CD4-positive, CD25-positive, alpha-beta regulatory T cell (primary cell): ENCODE measurements at regions not wholly inside any gene's neighbourhood (a gene's known extent, or its start where the extent isn't known, plus 50 kb on each side); places are given as distances from the start of the nearest gene placed in this dataset.

Experiments used
- ATAC-seq, 2 donors: fragments of 150-1000 bp; cut with Tn5 transposase; one replicate each; pipeline ENCODE4 v1.10.0; 2021; ENCODE audit warnings: low read depth in 2 of 2, moderate number of reproducible peaks in 2 of 2, moderate library complexity in 1 of 2
- DNase-seq, 3 donors: peaks; one replicate each; pipeline versions ENCODE4 v3.0.0 to v3.0.0-alpha.2; 2012 to 2022; ENCODE audit warnings: mixed read lengths in 1 of 3
- H3K27ac ChIP-seq: one replicate; pipeline ENCODE4 v1.7.0; 2013; ENCODE audit warnings: mild to moderate bottlenecking, low read length; ENCODE audit not compliant: insufficient read depth, poor library complexity, severe bottlenecking
- H3K27me3 ChIP-seq: one replicate; pipeline ENCODE4 v1.7.0; 2013; ENCODE audit warnings: low read length; ENCODE audit not compliant: control insufficient read depth, insufficient read depth
- H3K36me3 ChIP-seq: one replicate; pipeline ENCODE4 v1.7.0; 2013; ENCODE audit warnings: mild to moderate bottlenecking, low read length, moderate library complexity; ENCODE audit not compliant: control insufficient read depth, insufficient read depth
- H3K4me1 ChIP-seq: 2 replicates; pipeline ENCODE4 v1.7.0; 2013; ENCODE audit warnings: mild to moderate bottlenecking, low read length; ENCODE audit not compliant: insufficient read depth, control insufficient read depth, poor library complexity, severe bottlenecking
- H3K4me3 ChIP-seq: one replicate; pipeline ENCODE4 v1.7.0; 2013; ENCODE audit warnings: low read depth, mild to moderate bottlenecking, low read length, moderate library complexity
- H3K9me3 ChIP-seq, 2 experiments: 1 replicate in 1 of 2; 2 replicates in 1 of 2; pipeline ENCODE4 v1.7.0; 2013; ENCODE audit warnings: low read length in 2 of 2, mild to moderate bottlenecking in 1 of 2, moderate library complexity in 1 of 2; ENCODE audit not compliant: control insufficient read depth in 2 of 2
- H3K27ac Mint-ChIP-seq, 3 donors: one replicate each; pipeline ENCODE4 v1.8.0; 2020 to 2022; ENCODE audit warnings: mild to moderate bottlenecking in 3 of 3, mixed read lengths in 3 of 3, moderate library complexity in 2 of 3
- H3K27me3 Mint-ChIP-seq: one replicate; pipeline ENCODE4 v1.8.0; 2022; ENCODE audit warnings: mild to moderate bottlenecking, mixed read lengths
- H3K36me3 Mint-ChIP-seq: one replicate; pipeline ENCODE4 v1.8.0; 2020; ENCODE audit warnings: mixed read lengths
- H3K4me1 Mint-ChIP-seq, 4 donors: one replicate each; pipeline ENCODE4 v1.8.0; 2020 to 2022; ENCODE audit warnings: mixed read lengths in 4 of 4, mild to moderate bottlenecking in 1 of 4
- H3K4me3 Mint-ChIP-seq, 4 donors: one replicate each; pipeline ENCODE4 v1.8.0; 2020 to 2022; ENCODE audit warnings: mild to moderate bottlenecking in 4 of 4, mixed read lengths in 4 of 4, moderate library complexity in 3 of 4
- H3K9me3 Mint-ChIP-seq, 7 donors: one replicate each; pipeline ENCODE4 v1.8.0; 2020 to 2022; ENCODE audit warnings: mixed read lengths in 7 of 7, mild to moderate bottlenecking in 3 of 7, moderate library complexity in 2 of 7

DNA sequence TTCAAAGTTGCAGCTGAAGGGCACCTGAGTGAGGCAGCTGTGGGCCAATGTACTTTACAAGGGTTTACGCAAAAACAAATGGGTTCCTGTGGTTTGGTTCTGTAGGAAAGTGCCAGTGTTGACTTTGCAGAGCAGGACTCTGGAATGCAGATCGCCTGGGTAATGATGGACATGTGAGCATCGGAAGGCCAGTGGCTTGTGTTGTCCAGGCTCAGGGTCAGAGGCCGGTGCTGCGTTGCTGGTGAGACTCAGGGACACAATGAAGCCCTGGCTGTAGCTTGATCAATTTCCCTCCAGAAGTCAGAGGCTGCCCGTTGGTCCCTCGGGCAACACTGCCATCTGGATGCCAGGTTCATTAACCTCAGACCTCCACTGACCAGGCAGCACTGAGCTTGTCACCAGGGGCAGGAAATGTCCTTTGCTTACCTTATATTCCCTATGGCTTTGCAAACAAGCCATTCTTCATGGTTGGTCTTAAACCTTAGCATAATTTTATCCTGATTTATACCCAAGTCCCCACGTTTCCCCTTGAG, 753.4 kb downstream of the QKI start:
- no peak overlapping the region for H3K4me3 Mint-ChIP-seq
- H3K9me3 ChIP-seq: no peaks in the 10 kb centered on the region

DNA sequence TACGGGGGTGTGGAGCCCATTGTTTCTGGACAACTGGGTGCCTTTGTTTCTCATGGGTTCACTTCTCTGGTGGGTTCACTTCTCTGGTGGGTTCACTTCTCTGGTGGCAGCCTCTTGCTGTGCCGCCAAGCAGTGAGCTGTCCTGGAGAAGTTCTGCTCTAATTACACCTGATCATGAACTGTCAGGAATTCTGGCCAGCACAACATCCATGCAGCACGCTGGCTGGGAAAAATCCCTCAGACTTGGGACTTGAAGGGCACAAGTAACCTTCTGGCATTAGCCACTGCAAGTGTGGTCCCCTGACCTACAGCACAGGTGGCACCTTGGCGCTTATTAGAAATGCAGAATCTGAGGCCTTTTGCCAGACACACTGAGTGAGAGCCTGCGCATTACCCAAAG, 752.5 kb downstream of the QKI start:
- Mint-ChIP-seq H3K27ac (no peak overlapping the region), H3K9me3 (peaks cover 0 to 6% (median 1%) of the 10 kb centered on the region in 7 donors), H3K4me3 (no peak overlapping the region), H3K36me3 (no peaks in the 10 kb centered on the region), H3K27me3 (no peaks in the 10 kb centered on the region), H3K4me1 (no peaks in the 10 kb centered on the region)
- ATAC-seq: no peak
- no peaks in the 10 kb centered on the region for H3K27me3 ChIP-seq
- H3K36me3 ChIP-seq: no peaks in the 10 kb centered on the region
- no peak overlapping the region for H3K27ac ChIP-seq
- no peaks in the 10 kb centered on the region for H3K4me1 ChIP-seq
- H3K9me3 ChIP-seq: no peaks in the 10 kb centered on the region
- H3K4me3 ChIP-seq: no peak overlapping the region
- no peak for DNase-seq

More for the DNA sequence above, 753.4 kb downstream of the QKI start:
- peaks cover 0 to 8% (median 1%) of the 10 kb centered on the region in 7 donors for H3K9me3 Mint-ChIP-seq
- H3K27me3 Mint-ChIP-seq: no peaks in the 10 kb centered on the region
- Histone ChIP-seq H3K4me3 (no peak overlapping the region), H3K27me3 (no peaks in the 10 kb centered on the region), H3K36me3 (no peaks in the 10 kb centered on the region), H3K27ac (no peak overlapping the region), H3K4me1 (no peaks in the 10 kb centered on the region)
- no peaks in the 10 kb centered on the region for H3K4me1 Mint-ChIP-seq
- no peaks in the 10 kb centered on the region for H3K36me3 Mint-ChIP-seq
- DNase-seq (no peak), ATAC-seq (no peak)
- H3K27ac Mint-ChIP-seq: no peak overlapping the region

DNA sequence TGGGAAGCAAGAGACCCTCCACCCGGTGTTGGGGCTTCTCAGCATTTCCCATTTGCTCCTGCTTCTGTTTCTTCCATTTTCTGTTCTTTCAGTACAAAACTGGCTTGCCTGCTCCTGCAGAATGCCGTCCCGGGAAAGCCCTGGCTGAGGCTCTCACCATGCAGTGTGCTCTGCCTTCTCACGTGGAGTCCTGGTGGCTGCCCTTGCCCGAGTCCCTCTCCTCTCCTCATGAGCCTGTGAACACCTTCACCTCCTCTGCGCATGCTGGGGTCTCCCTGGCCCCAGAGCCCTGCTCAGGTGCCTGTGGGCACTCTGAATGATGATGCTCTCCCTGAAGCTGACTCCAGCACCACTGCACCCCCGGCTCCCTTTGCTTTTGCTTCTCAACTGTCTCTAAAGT, 752.0 kb downstream of the QKI start:
- H3K4me3 Mint-ChIP-seq: no peak overlapping the region
- ATAC-seq: no peak
- peaks cover 0 to 6% (median 1%) of the 10 kb centered on the region in 7 donors for H3K9me3 Mint-ChIP-seq
- H3K4me3 ChIP-seq: no peak overlapping the region
- no peaks in the 10 kb centered on the region for H3K9me3 ChIP-seq
- H3K27ac ChIP-seq: no peak overlapping the region
- no peaks in the 10 kb centered on the region for H3K27me3 Mint-ChIP-seq
- no peaks in the 10 kb centered on the region for H3K4me1 ChIP-seq
- no peaks in the 10 kb centered on the region for H3K27me3 ChIP-seq
- no peaks in the 10 kb centered on the region for H3K36me3 ChIP-seq
- H3K4me1 Mint-ChIP-seq: no peaks in the 10 kb centered on the region
- no peak for DNase-seq
- no peaks in the 10 kb centered on the region for H3K36me3 Mint-ChIP-seq
- no peak overlapping the region for H3K27ac Mint-ChIP-seq

DNA sequence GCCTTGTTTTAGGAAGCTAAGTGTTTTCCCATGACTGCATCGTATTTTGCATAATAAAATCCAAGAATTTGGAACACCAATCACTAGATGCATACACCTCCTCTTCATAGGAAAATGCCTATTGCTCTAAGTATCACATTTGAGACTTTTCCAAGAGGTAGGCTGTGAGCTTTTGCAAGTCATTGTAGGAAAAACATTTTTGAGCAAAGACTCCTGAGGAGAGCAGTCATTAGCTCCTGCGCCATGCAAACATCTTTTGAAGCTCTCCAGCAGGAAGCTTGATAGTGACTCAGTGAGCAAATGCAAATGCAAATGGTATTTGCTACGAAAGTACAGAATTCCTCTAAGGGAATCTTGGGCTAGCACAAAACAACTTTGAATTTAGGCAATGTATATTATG, 750.4 kb downstream of the QKI start:
- no peaks in the 10 kb centered on the region for H3K36me3 ChIP-seq
- no peaks in the 10 kb centered on the region for H3K4me1 ChIP-seq
- H3K4me3 ChIP-seq: no peak overlapping the region
- no peaks in the 10 kb centered on the region for H3K27me3 ChIP-seq
- no peak overlapping the region for H3K27ac ChIP-seq
- H3K9me3 ChIP-seq: no peaks in the 10 kb centered on the region
- H3K4me1 Mint-ChIP-seq: no peaks in the 10 kb centered on the region
- DNase-seq (no peak), ATAC-seq (no peak)
- no peak overlapping the region for H3K27ac Mint-ChIP-seq
- H3K4me3 Mint-ChIP-seq: no peak overlapping the region
- H3K27me3 Mint-ChIP-seq: no peaks in the 10 kb centered on the region
- no peaks in the 10 kb centered on the region for H3K36me3 Mint-ChIP-seq
- peaks cover 0 to 7% (median 2%) of the 10 kb centered on the region in 7 donors for H3K9me3 Mint-ChIP-seq

DNA sequence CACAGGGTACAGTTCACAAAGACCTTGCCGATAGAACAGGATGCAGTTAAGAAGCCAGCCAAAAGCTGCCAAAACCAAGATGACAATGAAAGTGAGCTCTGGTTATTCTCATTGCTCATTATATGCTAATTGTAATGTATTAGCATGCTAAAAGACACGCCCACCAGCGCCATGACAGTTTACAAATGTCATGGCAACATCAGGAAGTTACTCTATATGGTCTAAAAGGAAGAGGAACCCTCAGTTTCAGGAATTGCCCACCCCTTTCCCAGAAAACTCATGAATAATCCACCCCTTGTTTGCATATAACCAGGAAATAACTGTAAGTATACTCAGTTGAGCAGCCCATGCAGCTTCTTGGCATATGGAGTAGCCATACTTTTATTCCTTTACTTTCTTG, 748.7 kb downstream of the QKI start:
- Histone ChIP-seq H3K27ac (no peak overlapping the region), H3K4me1 (no peaks in the 10 kb centered on the region), H3K9me3 (no peaks in the 10 kb centered on the region), H3K27me3 (no peaks in the 10 kb centered on the region), H3K36me3 (no peaks in the 10 kb centered on the region), H3K4me3 (no peak overlapping the region)
- Mint-ChIP-seq H3K27ac (no peak overlapping the region), H3K4me1 (no peaks in the 10 kb centered on the region), H3K36me3 (no peaks in the 10 kb centered on the region), H3K4me3 (no peak overlapping the region), H3K9me3 (peaks cover 0 to 10% (median 2%) of the 10 kb centered on the region in 7 donors), H3K27me3 (no peaks in the 10 kb centered on the region)
- DNase-seq (peak in 1 of 3 donors; percentile 1), ATAC-seq (no peak)

DNA sequence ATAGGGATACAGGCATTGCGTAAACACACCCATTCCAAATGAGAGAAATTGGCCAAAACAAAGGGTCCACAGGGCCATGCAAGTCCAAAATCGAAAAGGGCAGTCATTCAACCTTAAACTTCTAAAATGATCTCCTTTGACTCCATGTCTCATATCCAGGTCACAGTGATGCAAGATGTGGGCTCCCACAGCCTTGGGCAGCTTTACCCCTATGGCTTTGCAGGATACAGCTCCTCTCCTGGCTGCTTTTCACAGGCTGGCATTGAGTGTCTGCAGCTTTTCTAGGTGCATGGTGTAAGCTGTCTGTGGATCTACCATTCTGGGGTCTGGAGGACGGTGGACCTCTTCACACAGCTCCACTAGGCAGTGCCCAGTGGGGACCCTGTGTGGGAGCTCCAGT, 744.5 kb downstream of the QKI start:
- Histone ChIP-seq H3K4me1 (no peaks in the 10 kb centered on the region), H3K9me3 (no peaks in the 10 kb centered on the region), H3K36me3 (no peaks in the 10 kb centered on the region), H3K27ac (no peak overlapping the region), H3K27me3 (no peaks in the 10 kb centered on the region), H3K4me3 (no peak overlapping the region)
- H3K36me3 Mint-ChIP-seq: no peaks in the 10 kb centered on the region
- H3K27me3 Mint-ChIP-seq: peaks cover 4% of the 10 kb centered on the region
- no peak overlapping the region for H3K27ac Mint-ChIP-seq
- H3K9me3 Mint-ChIP-seq: peaks cover 0 to 11% (median 8%) of the 10 kb centered on the region in 7 donors
- no peak for ATAC-seq
- H3K4me3 Mint-ChIP-seq: no peak overlapping the region
- DNase-seq: no peak
- no peaks in the 10 kb centered on the region for H3K4me1 Mint-ChIP-seq

DNA sequence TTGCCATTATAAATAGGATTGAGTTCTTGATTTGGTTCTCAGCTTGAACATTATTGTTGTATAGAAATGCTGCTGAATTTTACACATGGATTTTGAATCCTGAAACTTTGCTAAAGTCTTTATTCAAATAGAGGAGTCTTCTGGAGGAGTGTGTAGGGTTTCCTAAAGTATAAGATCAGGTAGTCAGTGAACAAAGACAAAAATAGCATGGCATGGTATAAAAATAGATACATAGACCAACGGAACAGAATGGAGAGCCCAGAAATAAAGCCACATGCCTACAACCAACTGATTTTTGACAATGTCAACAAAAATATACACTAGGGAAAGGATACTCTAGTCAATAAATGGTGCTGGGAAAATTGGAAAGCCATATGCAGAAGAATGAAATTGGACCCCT, 740.1 kb downstream of the QKI start:
- H3K4me1 ChIP-seq: no peaks in the 10 kb centered on the region
- Mint-ChIP-seq H3K4me3 (no peak overlapping the region), H3K9me3 (peaks cover 0 to 7% (median 6%) of the 10 kb centered on the region in 7 donors), H3K27me3 (peaks cover 4% of the 10 kb centered on the region), H3K4me1 (peaks cover 0 to 2% (median 0%) of the 10 kb centered on the region in 4 donors), H3K27ac (no peak overlapping the region), H3K36me3 (no peaks in the 10 kb centered on the region)
- DNase-seq: no peak
- ATAC-seq: no peak
- no peaks in the 10 kb centered on the region for H3K36me3 ChIP-seq
- H3K27ac ChIP-seq: no peak overlapping the region
- no peak overlapping the region for H3K4me3 ChIP-seq
- no peaks in the 10 kb centered on the region for H3K27me3 ChIP-seq
- no peaks in the 10 kb centered on the region for H3K9me3 ChIP-seq

DNA sequence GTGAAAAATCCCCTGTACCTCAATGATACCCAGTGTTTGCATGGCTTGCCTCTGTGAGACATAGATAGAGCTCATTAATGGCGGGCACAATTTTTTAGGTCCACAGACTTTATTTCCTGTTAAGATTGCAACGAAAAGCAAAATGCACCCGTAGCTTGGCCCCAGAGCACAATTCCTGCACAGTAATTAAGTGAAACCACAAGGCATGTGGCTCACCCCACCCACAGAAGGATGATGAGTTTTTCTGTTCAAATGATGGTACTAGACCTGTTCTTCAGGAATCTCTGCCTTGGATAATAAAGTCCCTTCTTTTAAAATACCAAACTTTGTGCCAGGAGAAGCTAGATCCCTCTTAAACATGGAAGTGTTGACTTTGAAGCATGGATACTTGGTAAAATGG, 738.1 kb downstream of the QKI start:
- H3K27me3 ChIP-seq: no peaks in the 10 kb centered on the region
- Mint-ChIP-seq H3K27ac (no peak overlapping the region), H3K36me3 (no peaks in the 10 kb centered on the region), H3K4me1 (peaks cover 0 to 2% (median 0%) of the 10 kb centered on the region in 4 donors), H3K9me3 (peaks cover 0 to 7% (median 5%) of the 10 kb centered on the region in 7 donors), H3K4me3 (no peak overlapping the region), H3K27me3 (peaks cover 3% of the 10 kb centered on the region)
- H3K36me3 ChIP-seq: no peaks in the 10 kb centered on the region
- no peak overlapping the region for H3K27ac ChIP-seq
- H3K9me3 ChIP-seq: no peaks in the 10 kb centered on the region
- no peak overlapping the region for H3K4me3 ChIP-seq
- ATAC-seq (no peak), DNase-seq (no peak)
- H3K4me1 ChIP-seq: no peaks in the 10 kb centered on the region
